ENCODE measurements at regions not wholly inside any gene's neighbourhood (a gene's known extent, or its start where the extent isn't known, plus 50 kb on each side); places are given as distances from the start of the nearest gene placed in this dataset.
A peak's percentile ranks its signal among the peaks of the same experiment; 100 is the strongest.

DNA sequence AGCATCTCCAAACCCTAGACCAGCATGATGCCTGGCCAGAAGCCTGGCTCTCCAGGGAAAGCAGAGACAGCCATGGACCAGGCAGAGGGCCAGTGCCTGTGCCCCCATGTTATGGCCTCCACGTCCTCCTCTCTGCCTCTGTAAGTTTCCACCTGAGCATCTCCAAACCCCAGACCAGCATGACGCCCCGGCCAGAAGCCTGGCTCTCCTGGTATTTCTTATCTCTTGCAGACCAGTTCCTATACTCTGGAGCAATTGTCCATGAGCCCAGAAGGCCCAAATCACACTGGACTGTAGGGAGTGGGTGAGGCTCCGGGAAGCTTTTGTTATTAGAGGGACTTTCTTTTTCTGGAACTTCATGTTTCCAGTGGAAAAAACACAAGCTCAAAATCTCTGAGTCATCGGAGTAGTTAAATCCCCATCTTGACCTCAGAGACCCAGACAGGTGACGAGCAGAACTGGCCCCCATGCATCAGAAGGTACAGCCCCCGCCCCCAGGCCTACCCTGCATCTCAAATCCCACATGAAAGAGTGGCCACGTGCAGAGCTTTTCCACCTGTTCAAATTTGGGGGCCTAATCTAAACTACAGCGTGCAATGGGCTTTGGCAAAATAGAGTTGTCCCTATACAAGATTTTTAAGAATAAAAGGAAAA lies 110.2 kb upstream of the FOXQ1 start:
- no peak for DNase-seq

GRCh38 chr6:1200409-1201101 lies 111.3 kb upstream of the FOXQ1 start:
- DNase-seq: no peak

- no peak for DNase-seq
Measured at GRCh38 chr6:1200081-1200408, 111.9 kb upstream of the FOXQ1 start.

DNA sequence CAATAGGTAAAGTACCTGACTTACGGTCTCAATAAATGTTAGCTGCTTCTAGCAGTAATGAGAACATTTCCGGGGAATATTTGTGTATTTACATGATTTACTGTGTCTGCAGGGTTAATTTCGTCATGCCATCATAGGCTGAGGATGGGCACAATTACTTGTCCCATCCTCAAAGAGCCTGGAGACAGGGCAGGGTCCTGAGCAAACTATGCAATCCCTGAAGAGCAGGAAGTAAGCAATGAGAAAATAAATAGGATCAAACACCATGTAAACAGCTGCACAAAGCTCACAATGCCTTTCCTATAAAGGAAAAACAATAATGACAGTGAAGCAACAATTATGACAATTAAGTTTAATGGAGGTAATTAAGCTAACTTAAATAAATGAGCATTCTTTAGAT lies 114.6 kb upstream of the FOXQ1 start:
- DNase-seq: no peak

DNA sequence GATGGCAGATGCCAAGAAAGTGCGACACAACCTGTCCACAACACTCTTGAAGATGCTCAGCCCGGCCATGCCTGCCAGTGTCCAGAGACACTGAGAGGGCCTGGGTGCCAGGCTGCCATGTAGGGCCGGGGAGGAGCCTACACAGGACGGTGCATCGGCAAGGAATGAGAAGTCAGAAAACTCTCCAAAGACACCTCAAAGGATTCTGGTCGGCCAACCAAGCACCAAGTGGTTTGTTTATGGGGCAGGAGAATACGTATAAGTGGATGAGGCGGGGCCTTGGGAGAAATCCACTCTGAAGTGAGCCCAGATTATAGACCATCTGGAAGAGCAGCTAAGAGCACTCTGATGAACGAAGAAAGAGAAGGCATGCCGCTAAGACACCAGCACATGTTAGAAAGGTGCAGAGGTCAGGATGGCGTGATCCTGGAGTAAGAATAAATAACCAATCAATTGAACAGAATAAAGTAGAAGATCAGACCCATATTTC lies 120.7 kb upstream of the FOXQ1 start:
- no peak for DNase-seq

DNA sequence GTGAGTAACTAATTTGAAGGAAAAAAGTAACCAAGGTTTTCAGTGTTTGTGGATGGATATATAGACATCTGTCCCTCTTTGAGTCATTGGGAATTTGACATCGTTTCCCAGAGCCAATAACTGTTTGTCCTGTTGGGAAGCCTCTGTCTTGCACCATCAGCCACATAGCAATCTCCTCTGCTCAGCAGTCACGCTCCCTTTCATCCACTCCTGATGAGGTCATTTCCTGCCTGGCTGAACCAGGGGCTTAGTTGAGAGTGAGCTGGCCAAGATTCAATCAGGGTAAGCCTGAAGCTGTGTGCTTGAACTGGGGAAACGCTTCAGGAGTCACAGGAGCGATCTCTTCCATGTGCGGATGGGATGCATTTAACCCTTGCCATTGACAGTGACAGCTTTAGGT lies 121.5 kb upstream of the FOXQ1 start:
- DNase-seq: no peak

GRCh38 chr6:1188199-1188598 lies 123.7 kb upstream of the FOXQ1 start:
- DNase-seq: no peak

GRCh38 chr6:1187293-1188131 lies 124.4 kb upstream of the FOXQ1 start:
- no peak for DNase-seq

DNA sequence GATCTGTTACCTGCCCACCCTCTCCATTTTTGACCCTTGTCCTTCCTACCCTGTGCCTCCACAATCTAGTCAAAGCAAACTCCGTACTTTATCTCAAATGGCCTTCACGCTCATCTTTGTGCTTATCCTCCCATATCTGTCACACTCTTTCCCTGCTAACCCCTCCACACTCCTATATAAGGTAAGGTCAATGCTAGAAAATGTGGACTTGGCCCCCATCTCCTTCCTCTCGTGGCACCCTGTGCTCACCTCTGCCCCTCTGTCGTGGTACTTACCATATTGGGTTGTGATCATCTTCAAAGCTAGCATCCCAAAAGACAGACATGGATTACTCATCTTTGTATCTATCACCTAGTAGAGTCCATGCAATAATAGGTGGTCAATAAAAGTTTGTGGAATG lies 127.6 kb upstream of the FOXQ1 start:
- DNase-seq: no peak

DNA sequence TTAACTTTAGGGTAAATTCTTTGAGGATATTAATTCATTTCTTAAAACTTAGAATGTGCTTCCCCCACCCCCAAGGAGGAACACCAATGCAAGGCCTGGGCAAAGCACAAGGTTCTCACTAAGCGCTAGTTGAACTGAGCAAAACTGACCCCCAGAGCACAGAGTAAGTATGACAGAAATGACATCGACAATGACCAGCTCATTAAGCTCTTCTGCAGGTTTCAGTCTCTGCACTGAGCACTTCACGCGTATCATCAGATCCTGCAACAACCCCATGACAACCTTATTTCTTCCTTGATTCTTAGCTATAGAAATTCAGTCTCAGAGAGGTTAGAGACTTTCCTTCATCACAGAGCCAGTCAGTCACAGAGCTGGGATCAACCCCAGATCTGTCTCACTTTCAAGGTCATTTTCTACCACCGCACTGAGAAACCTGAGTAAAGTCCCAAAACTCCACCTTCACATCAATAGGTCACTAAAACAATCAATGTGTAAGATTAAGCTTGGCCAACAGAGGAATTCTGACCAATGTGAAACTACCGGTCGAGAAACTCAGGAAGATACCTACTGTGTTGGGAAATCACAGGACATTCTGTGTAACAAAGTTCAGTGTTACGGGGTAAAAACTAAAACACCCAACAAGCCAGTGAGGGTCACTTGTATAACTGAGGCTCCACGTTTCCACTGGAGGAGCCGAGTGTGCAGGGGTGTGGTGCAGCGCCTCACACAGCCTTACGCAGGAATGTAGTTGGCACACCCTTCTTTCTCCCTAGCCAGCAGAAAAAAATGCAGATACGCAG lies 129.0 kb upstream of the FOXQ1 start:
- no peak for DNase-seq

- peak in 4 of 56 donors; percentile 1 to 22 (median 10) for DNase-seq
Measured at GRCh38 chr6:1181939-1182605, 129.8 kb upstream of the FOXQ1 start.

GRCh38 chr6:1179571-1180459 lies 132.1 kb upstream of the FOXQ1 start:
- no peak for DNase-seq

DNA sequence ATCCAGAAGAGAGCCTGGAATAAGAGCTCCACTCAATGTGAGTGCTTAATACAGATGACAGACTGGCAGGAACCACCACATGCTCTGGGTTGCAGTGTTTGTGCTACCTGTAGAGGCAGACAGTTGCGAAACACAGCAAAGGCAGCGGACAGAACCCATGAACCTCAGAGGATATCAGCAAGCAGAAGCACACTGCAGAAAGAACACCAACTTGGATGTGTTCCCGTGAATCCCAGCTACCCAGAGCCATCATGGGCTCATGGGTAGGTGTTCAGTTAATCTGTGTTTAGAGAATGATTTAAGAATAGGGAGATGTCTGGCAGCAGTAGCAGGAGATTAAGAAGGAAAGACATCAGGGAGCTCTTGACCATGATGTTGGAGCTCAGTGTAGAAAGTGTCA lies 133.3 kb upstream of the FOXQ1 start:
- DNase-seq: no peak

- no peak for DNase-seq
Measured at GRCh38 chr6:1176567-1176966, 135.3 kb upstream of the FOXQ1 start.

- DNase-seq: no peak
Measured at GRCh38 chr6:1175877-1176276, 136.0 kb upstream of the FOXQ1 start.

GRCh38 chr6:1170794-1171193 lies 141.1 kb upstream of the FOXQ1 start:
- peak in 1 of 56 donors; percentile 39 for DNase-seq

GRCh38 chr6:1164600-1164999 lies 147.3 kb upstream of the FOXQ1 start:
- peak in 10 of 56 donors; percentile 2 to 43 (median 18) for DNase-seq

- DNase-seq: no peak
Measured at GRCh38 chr6:1163501-1163900, 148.4 kb upstream of the FOXQ1 start.

DNA sequence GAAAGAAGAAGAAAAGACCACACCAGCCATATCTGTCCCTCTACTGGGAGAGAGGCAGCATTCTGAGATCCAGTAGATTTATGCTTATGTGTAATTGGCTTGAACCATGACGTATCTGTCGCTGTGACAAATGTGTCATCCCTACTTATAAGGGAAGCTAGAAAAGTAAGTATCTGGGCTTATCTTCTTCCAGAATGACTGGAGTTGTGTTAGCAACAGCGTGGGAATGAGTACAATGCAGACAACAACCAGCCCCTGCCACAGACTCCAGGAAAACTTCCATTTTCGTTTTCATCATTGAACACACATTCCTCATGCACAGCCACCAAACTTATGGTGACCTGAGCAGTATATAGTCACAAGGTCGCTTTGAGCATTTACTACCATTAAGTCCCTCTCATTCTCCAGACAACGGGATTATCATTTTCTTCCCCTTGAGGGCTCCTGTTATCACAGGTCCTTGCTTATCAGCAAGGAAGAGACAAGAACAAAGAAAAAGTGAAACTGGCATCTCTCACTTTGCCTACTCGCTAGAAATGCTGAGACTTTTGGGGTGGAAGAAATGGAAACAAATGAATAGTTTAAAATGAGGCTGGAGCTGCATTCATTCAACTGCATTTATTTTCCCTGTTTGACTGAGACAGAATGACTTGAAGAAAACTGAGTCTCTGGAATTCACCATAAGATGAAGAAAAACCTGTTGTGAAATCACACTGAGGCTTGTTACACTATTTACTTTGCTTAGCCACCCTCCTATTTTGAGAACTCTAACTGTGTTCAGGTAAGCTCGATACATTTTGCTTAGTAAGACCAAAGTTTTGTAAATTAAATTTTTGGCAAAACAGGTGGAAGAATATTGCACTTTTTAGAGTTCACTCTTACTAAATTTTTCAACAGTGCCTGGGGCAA lies 149.3 kb upstream of the FOXQ1 start:
- DNase-seq: no peak
